Naive thymus-derived CD4-positive, alpha-beta T cell (primary cell): ENCODE measurements at regions not wholly inside any gene's neighbourhood (a gene's known extent, or its start where the extent isn't known, plus 50 kb on each side); places are given as distances from the start of the nearest gene placed in this dataset.
A peak's percentile ranks its signal among the peaks of the same experiment; 100 is the strongest.

Experiments
- ATAC-seq: fragments of 150-1000 bp; cut with Tn5 transposase; 2 replicates; pipeline ENCODE4 v1.10.0; 2021; ENCODE audit warnings: mild to moderate bottlenecking, moderate library complexity
- CTCF ChIA-PET: fragments of 350-600 bp; sonication (Branson Sonifier 250); formaldehyde crosslinking; loops from one replicate; lab custom pipeline; 2021; ENCODE audit warnings: antibody characterized with exemption; lab: Charles Lee
- POLR2A ChIA-PET: fragments of 350-600 bp; sonication (Branson Sonifier 250); formaldehyde crosslinking; loops from one replicate; lab custom pipeline; 2021; ENCODE audit warnings: antibody characterized with exemption, inconsistent platforms; lab: Charles Lee
- DNase-seq, 9 donors: peaks; one replicate each; pipeline versions ENCODE4 v3.0.0 to v3.0.0-alpha.2; 2020 to 2022; ENCODE audit warnings: mixed read lengths in 1 of 9
- H3K27ac ChIP-seq: one replicate; pipeline ENCODE4 v1.7.0; 2013; ENCODE audit warnings: mild to moderate bottlenecking, low read depth, low read length, moderate library complexity
- H3K27me3 ChIP-seq, 2 donors: one replicate each; pipeline ENCODE4 v1.7.0; 2013; ENCODE audit warnings: low read length in 2 of 2, mild to moderate bottlenecking in 2 of 2, moderate library complexity in 2 of 2; ENCODE audit not compliant: control insufficient read depth in 2 of 2, insufficient read depth in 2 of 2
- H3K36me3 ChIP-seq, 3 experiments: 1 replicate in 2 of 3; 2 replicates in 1 of 3; pipeline ENCODE4 v1.7.0; 2013; ENCODE audit warnings: low read length in 3 of 3, mild to moderate bottlenecking in 3 of 3, moderate library complexity in 1 of 3; ENCODE audit not compliant: insufficient read depth in 3 of 3, control insufficient read depth in 2 of 3
- H3K4me1 ChIP-seq, 2 donors: one replicate each; pipeline ENCODE4 v1.7.0; 2013; ENCODE audit warnings: low read length in 2 of 2, mild to moderate bottlenecking in 2 of 2, moderate library complexity in 1 of 2; ENCODE audit not compliant: control insufficient read depth in 2 of 2, insufficient read depth in 2 of 2
- H3K4me3 ChIP-seq: 2 replicates; pipeline ENCODE4 v1.7.0; 2013; ENCODE audit warnings: mild to moderate bottlenecking, low read length
- H3K9me3 ChIP-seq, 3 experiments: 1 replicate in 2 of 3; 2 replicates in 1 of 3; pipeline ENCODE4 v1.7.0; 2013; ENCODE audit warnings: low read length in 3 of 3; ENCODE audit not compliant: control insufficient read depth in 2 of 3
- H3K27ac Mint-ChIP-seq, 9 donors: one replicate each; pipeline ENCODE4 v1.8.0; 2020 to 2022; ENCODE audit warnings: mixed read lengths in 9 of 9, mild to moderate bottlenecking in 8 of 9, moderate library complexity in 5 of 9, inconsistent platforms in 2 of 9
- H3K27me3 Mint-ChIP-seq, 5 donors: one replicate each; pipeline ENCODE4 v1.8.0; 2021 to 2022; ENCODE audit warnings: mixed read lengths in 5 of 5, mild to moderate bottlenecking in 1 of 5
- H3K36me3 Mint-ChIP-seq, 5 donors: one replicate each; pipeline ENCODE4 v1.8.0; 2020 to 2022; ENCODE audit warnings: mixed read lengths in 5 of 5, mild to moderate bottlenecking in 3 of 5, inconsistent platforms in 1 of 5
- H3K4me1 Mint-ChIP-seq, 7 donors: one replicate each; pipeline ENCODE4 v1.8.0; 2020 to 2022; ENCODE audit warnings: mixed read lengths in 7 of 7, mild to moderate bottlenecking in 3 of 7, inconsistent platforms in 1 of 7
- H3K4me3 Mint-ChIP-seq, 10 donors: one replicate each; pipeline ENCODE4 v1.8.0; 2020 to 2022; ENCODE audit warnings: mild to moderate bottlenecking in 10 of 10, mixed read lengths in 10 of 10, moderate library complexity in 6 of 10, inconsistent platforms in 2 of 10
- H3K9me3 Mint-ChIP-seq, 11 donors: one replicate each; pipeline ENCODE4 v1.8.0; 2020 to 2022; ENCODE audit warnings: mixed read lengths in 11 of 11, mild to moderate bottlenecking in 4 of 11, inconsistent platforms in 1 of 11, moderate library complexity in 1 of 11
- intact Hi-C, 2 donors: fragments of 100-400 bp; cut with micrococcal nuclease; formaldehyde crosslinking; loops; one replicate each; pipeline ENCODE4 v1.15.1; 2023

GRCh38 chr11:121722431-121723245 is 269.9 kb upstream of the SORL1-AS1 start:
- peaks cover 0 to 7% (median 4%) of the 10 kb centered on the region in 11 donors for H3K9me3 Mint-ChIP-seq
- H3K4me1 Mint-ChIP-seq = peaks cover 0 to 5% (median 0%) of the 10 kb centered on the region in 7 donors
- Histone ChIP-seq H3K9me3 (no peaks in the 10 kb centered on the region), H3K4me3 (no peak overlapping the region), H3K36me3 (no peaks in the 10 kb centered on the region), H3K27me3 (peaks cover 0 to 3% of the 10 kb centered on the region in 2 donors), H3K4me1 (no peaks in the 10 kb centered on the region), H3K27ac (no peak overlapping the region)
- H3K27ac Mint-ChIP-seq = no peak overlapping the region
- peaks cover 0 to 9% (median 4%) of the 10 kb centered on the region in 5 donors for H3K36me3 Mint-ChIP-seq
- ATAC-seq = no peak
- peak overlapping the region in 4 of 10 donors; percentile 21 to 42 (median 32) for H3K4me3 Mint-ChIP-seq
- CTCF ChIA-PET = no interaction called here
- intact Hi-C loops = no loop called here
- H3K27me3 Mint-ChIP-seq = peaks cover 24 to 52% (median 41%) of the 10 kb centered on the region in 5 donors
- POLR2A ChIA-PET = no interaction called here
- DNase-seq = no peak

DNA sequence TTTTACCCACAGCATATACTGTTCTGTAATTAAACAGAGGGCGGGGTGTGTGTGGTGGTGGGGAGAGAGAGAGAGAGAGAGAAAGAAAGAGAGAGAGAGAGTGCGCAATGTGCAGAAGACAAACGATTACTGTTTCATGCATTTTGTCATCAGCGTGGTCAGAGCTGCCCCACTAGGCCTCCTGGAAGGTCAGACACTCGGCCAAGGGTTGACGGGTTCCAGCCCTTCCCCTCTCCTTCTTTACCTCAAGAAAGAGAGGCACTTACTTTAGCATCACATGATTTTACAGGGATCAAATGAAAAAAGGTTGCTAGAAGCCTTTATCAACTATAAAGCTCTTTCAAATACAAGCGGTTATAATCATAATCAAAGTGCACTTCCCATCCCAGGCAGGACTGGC is 269.2 kb upstream of the SORL1-AS1 start:
- ChIA-PET POLR2A (no interaction called here), CTCF (no interaction called here)
- Histone ChIP-seq H3K36me3 (no peaks in the 10 kb centered on the region), H3K4me3 (no peak overlapping the region), H3K4me1 (no peaks in the 10 kb centered on the region), H3K27me3 (peaks cover 0 to 3% of the 10 kb centered on the region in 2 donors), H3K9me3 (no peaks in the 10 kb centered on the region), H3K27ac (no peak overlapping the region)
- Mint-ChIP-seq H3K27ac (no peak overlapping the region), H3K4me3 (peak overlapping the region in 2 of 10 donors; percentile 21 to 42), H3K9me3 (peaks cover 0 to 8% (median 4%) of the 10 kb centered on the region in 11 donors), H3K36me3 (peaks cover 0 to 9% (median 4%) of the 10 kb centered on the region in 5 donors), H3K4me1 (peaks cover 0 to 5% (median 0%) of the 10 kb centered on the region in 7 donors), H3K27me3 (peaks cover 28 to 51% (median 41%) of the 10 kb centered on the region in 5 donors)
- intact Hi-C loops = no loop called here
- ATAC-seq = no peak
- no peak for DNase-seq

DNA sequence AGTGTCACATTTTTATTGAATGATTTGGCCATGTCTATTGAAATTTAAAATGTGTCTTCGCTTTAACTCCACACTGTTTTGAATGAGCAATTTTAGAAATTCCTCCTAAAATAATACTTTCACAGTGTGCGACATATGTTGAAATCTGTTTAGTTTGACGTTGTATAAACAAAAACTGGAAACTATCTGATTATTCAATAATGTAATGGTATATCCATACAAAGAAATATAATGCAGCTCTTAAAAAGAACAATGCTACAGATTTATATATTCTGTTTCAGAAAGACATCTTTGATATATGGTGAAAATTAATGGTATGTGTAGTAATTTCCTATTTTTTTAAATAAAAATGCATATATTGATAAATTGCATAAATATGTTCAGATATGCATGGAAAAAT is 268.7 kb upstream of the SORL1-AS1 start:
- Mint-ChIP-seq H3K27me3 (peaks cover 29 to 51% (median 40%) of the 10 kb centered on the region in 5 donors), H3K36me3 (peaks cover 0 to 9% (median 4%) of the 10 kb centered on the region in 5 donors), H3K27ac (no peak overlapping the region), H3K4me1 (peaks cover 0 to 5% (median 0%) of the 10 kb centered on the region in 7 donors), H3K4me3 (no peak overlapping the region), H3K9me3 (peaks cover 0 to 8% (median 4%) of the 10 kb centered on the region in 11 donors)
- ChIA-PET POLR2A (no interaction called here), CTCF (no interaction called here)
- intact Hi-C loops = no loop called here
- ATAC-seq (no peak), DNase-seq (no peak)
- no peak overlapping the region for H3K27ac ChIP-seq
- H3K4me1 ChIP-seq = no peaks in the 10 kb centered on the region
- peaks cover 0 to 3% of the 10 kb centered on the region in 2 donors for H3K27me3 ChIP-seq
- no peaks in the 10 kb centered on the region for H3K9me3 ChIP-seq
- no peaks in the 10 kb centered on the region for H3K36me3 ChIP-seq
- no peak overlapping the region for H3K4me3 ChIP-seq

- DNase-seq (no peak), ATAC-seq (no peak)
- H3K27ac Mint-ChIP-seq = no peak overlapping the region
- Histone ChIP-seq H3K27me3 (peaks cover 0 to 3% of the 10 kb centered on the region in 2 donors), H3K4me1 (no peaks in the 10 kb centered on the region), H3K9me3 (no peaks in the 10 kb centered on the region), H3K27ac (no peak overlapping the region), H3K4me3 (no peak overlapping the region), H3K36me3 (no peaks in the 10 kb centered on the region)
- H3K4me1 Mint-ChIP-seq = peaks cover 0 to 2% (median 0%) of the 10 kb centered on the region in 7 donors
- ChIA-PET POLR2A (no interaction called here), CTCF (no interaction called here)
- no peak overlapping the region for H3K4me3 Mint-ChIP-seq
- H3K36me3 Mint-ChIP-seq = peaks cover 0 to 9% (median 4%) of the 10 kb centered on the region in 5 donors
- peaks cover 0 to 10% (median 4%) of the 10 kb centered on the region in 11 donors for H3K9me3 Mint-ChIP-seq
- H3K27me3 Mint-ChIP-seq = peaks cover 24 to 37% (median 29%) of the 10 kb centered on the region in 5 donors
- intact Hi-C loops = no loop called here
Measured at GRCh38 chr11:121717296-121717695, 264.5 kb upstream of the SORL1-AS1 start.

GRCh38 chr11:121716060-121716459 is 263.3 kb upstream of the SORL1-AS1 start:
- Mint-ChIP-seq H3K4me3 (no peak overlapping the region), H3K9me3 (peaks cover 0 to 10% (median 4%) of the 10 kb centered on the region in 11 donors)

DNA sequence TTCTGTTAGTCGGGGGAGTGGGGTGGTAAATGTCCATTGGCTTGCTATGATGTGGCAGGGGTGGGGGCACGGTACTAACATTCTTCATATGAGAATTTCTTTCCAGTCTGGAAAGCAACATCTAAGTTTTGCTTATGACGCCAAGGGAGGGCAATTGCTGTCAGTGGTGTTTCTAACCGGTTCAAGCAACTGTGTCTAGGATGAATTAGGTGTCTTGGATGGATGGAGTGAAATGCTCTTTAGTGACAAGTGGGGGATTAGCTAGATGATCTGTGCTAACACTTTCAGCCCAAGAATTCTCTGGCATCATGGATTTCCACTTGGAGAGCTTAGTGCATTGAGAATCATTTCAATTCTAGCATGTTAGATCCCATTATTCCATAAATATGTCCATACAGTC is 262.6 kb upstream of the SORL1-AS1 start:
- H3K9me3 ChIP-seq = no peaks in the 10 kb centered on the region
- intact Hi-C loops = no loop called here
- POLR2A ChIA-PET = no interaction called here
- H3K4me1 ChIP-seq = no peaks in the 10 kb centered on the region
- Mint-ChIP-seq H3K9me3 (peaks cover 0 to 7% (median 4%) of the 10 kb centered on the region in 11 donors), H3K4me1 (no peaks in the 10 kb centered on the region), H3K36me3 (peaks cover 0 to 5% (median under 1%) of the 10 kb centered on the region in 5 donors), H3K27me3 (peaks cover 19 to 33% (median 22%) of the 10 kb centered on the region in 5 donors), H3K4me3 (no peak overlapping the region), H3K27ac (peak overlapping the region in 1 of 9 donors; percentile 16)
- no peak for ATAC-seq
- H3K27ac ChIP-seq = no peak overlapping the region
- CTCF ChIA-PET = interaction anchor here (0.8 kb wide), 1 partner anchor 1732 kb away, joined by 3 read pairs; no protein-coding TSS in a partner anchor
- H3K4me3 ChIP-seq = no peak overlapping the region
- no peaks in the 10 kb centered on the region for H3K36me3 ChIP-seq
- DNase-seq = no peak
- peaks cover 0 to 3% of the 10 kb centered on the region in 2 donors for H3K27me3 ChIP-seq

More at GRCh38 chr11:121716060-121716459, 263.3 kb upstream of the SORL1-AS1 start:
- ChIA-PET POLR2A (no interaction called here), CTCF (no interaction called here)
- Mint-ChIP-seq H3K36me3 (peaks cover 0 to 9% (median 4%) of the 10 kb centered on the region in 5 donors), H3K4me1 (no peaks in the 10 kb centered on the region), H3K27ac (no peak overlapping the region), H3K27me3 (peaks cover 22 to 37% (median 28%) of the 10 kb centered on the region in 5 donors)
- DNase-seq (no peak), ATAC-seq (no peak)
- H3K4me1 ChIP-seq = no peaks in the 10 kb centered on the region
- peaks cover 0 to 3% of the 10 kb centered on the region in 2 donors for H3K27me3 ChIP-seq
- H3K27ac ChIP-seq = no peak overlapping the region
- no peaks in the 10 kb centered on the region for H3K9me3 ChIP-seq
- intact Hi-C loops = no loop called here
- no peaks in the 10 kb centered on the region for H3K36me3 ChIP-seq
- no peak overlapping the region for H3K4me3 ChIP-seq
